ENCODE measurements at regions not wholly inside any gene's neighbourhood (a gene's known extent, or its start where the extent isn't known, plus 50 kb on each side); places are given as distances from the start of the nearest gene placed in this dataset.

GRCh38 chr7:85529201-85529600, 342.3 kb upstream of the SEMA3D start:
- no peaks in the 10 kb centered on the region for H3K9me3 ChIP-seq (replicated peaks in 1 of 2; ENCODE audit: control insufficient read depth in 1 of 2, insufficient read depth in 1 of 2, low read length in 2 of 2)
- no peak overlapping the region for H2AFZ ChIP-seq (ENCODE audit: insufficient read depth, low read depth, low read length, poor library complexity, severe bottlenecking)
- no peak overlapping the region for H3K4me3 ChIP-seq (replicated peaks in 1 of 3; ENCODE audit: low read depth in 2 of 3, low read length in 3 of 3)
- Mint-ChIP-seq H3K27me3 (ENCODE audit: low read depth in 3 of 3) (no peaks in the 10 kb centered on the region), H3K4me1 (no peaks in the 10 kb centered on the region), H3K36me3 (no peaks in the 10 kb centered on the region), H3K27ac (no peak overlapping the region), H3K9me3 (no peaks in the 10 kb centered on the region), H3K4me3 (no peak overlapping the region)
- no peak overlapping the region for H3K27ac ChIP-seq (ENCODE audit: low read depth in 1 of 2, low read length in 2 of 2)
- no peak for DNase-seq
- no peak overlapping the region for H3K4me2 ChIP-seq (replicated peaks; ENCODE audit: extremely low read depth, low read length, poor library complexity, severe bottlenecking)
- no peak overlapping the region for H3K9ac ChIP-seq (ENCODE audit: insufficient read depth, low read length, poor library complexity, severe bottlenecking)
- TF ChIP-seq, protein P1, sequence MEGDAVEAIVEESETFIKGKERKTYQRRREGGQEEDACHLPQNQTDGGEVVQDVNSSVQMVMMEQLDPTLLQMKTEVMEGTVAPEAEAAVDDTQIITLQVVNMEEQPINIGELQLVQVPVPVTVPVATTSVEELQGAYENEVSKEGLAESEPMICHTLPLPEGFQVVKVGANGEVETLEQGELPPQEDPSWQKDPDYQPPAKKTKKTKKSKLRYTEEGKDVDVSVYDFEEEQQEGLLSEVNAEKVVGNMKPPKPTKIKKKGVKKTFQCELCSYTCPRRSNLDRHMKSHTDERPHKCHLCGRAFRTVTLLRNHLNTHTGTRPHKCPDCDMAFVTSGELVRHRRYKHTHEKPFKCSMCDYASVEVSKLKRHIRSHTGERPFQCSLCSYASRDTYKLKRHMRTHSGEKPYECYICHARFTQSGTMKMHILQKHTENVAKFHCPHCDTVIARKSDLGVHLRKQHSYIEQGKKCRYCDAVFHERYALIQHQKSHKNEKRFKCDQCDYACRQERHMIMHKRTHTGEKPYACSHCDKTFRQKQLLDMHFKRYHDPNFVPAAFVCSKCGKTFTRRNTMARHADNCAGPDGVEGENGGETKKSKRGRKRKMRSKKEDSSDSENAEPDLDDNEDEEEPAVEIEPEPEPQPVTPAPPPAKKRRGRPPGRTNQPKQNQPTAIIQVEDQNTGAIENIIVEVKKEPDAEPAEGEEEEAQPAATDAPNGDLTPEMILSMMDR (IDR thresholded peaks at IDR 0.05) = no peak
- no peaks in the 10 kb centered on the region for H3K4me1 ChIP-seq (ENCODE audit: control insufficient read depth in 1 of 2, insufficient read depth in 2 of 2, low read length in 2 of 2)
- WGBS (ENCODE audit: insufficient coverage) = no CpG with 5 or more reads among the region's 3 CpGs
- intact Hi-C loops (cut with micrococcal nuclease) = no loop called here
- no peaks in the 10 kb centered on the region for H3K27me3 ChIP-seq (ENCODE audit: control insufficient read depth in 2 of 2, insufficient read depth in 2 of 2, low read length in 2 of 2)
- H3K36me3 ChIP-seq (replicated peaks in 1 of 2; ENCODE audit: control insufficient read depth in 1 of 2, insufficient read depth in 2 of 2, low read length in 2 of 2) = no peaks in the 10 kb centered on the region
- no peaks in the 10 kb centered on the region for H3K79me2 ChIP-seq (ENCODE audit: insufficient read depth, low read length)
- H4K20me1 ChIP-seq (ENCODE audit: insufficient read depth, low read length) = no peaks in the 10 kb centered on the region

DNA sequence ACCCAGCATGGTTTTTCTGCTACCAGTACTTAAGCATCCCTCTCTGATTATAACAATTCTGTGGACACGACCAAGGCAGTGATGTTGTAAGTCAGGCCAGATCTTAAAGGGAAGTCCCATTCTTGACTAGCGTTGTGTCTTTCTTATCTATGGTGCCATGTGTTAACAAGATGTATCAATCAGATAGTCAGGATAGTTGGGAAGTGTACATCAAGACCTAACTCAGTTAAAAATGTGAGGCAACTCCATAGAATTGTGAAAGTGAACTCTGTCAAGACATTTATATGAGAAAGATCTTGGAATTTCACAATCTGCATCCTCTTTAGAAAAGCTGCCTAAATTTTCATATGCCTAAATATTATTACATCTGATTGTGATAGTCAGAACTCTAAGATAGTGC, 341.7 kb upstream of the SEMA3D start:
- Mint-ChIP-seq H3K4me1 (no peaks in the 10 kb centered on the region), H3K4me3 (no peak overlapping the region), H3K36me3 (no peaks in the 10 kb centered on the region), H3K9me3 (no peaks in the 10 kb centered on the region), H3K27ac (no peak overlapping the region), H3K27me3 (ENCODE audit: low read depth in 3 of 3) (no peaks in the 10 kb centered on the region)
- no peaks in the 10 kb centered on the region for H3K27me3 ChIP-seq (ENCODE audit: control insufficient read depth in 2 of 2, insufficient read depth in 2 of 2, low read length in 2 of 2)
- intact Hi-C loops (cut with micrococcal nuclease) = no loop called here
- DNase-seq = no peak
- no peaks in the 10 kb centered on the region for H3K9me3 ChIP-seq (replicated peaks in 1 of 2; ENCODE audit: control insufficient read depth in 1 of 2, insufficient read depth in 1 of 2, low read length in 2 of 2)
- no peak overlapping the region for H2AFZ ChIP-seq (ENCODE audit: insufficient read depth, low read depth, low read length, poor library complexity, severe bottlenecking)
- no peak overlapping the region for H3K27ac ChIP-seq (ENCODE audit: low read depth in 1 of 2, low read length in 2 of 2)
- H3K4me1 ChIP-seq (ENCODE audit: control insufficient read depth in 1 of 2, insufficient read depth in 2 of 2, low read length in 2 of 2) = no peaks in the 10 kb centered on the region
- no peaks in the 10 kb centered on the region for H4K20me1 ChIP-seq (ENCODE audit: insufficient read depth, low read length)
- no peaks in the 10 kb centered on the region for H3K36me3 ChIP-seq (replicated peaks in 1 of 2; ENCODE audit: control insufficient read depth in 1 of 2, insufficient read depth in 2 of 2, low read length in 2 of 2)
- H3K79me2 ChIP-seq (ENCODE audit: insufficient read depth, low read length) = no peaks in the 10 kb centered on the region
- WGBS (ENCODE audit: insufficient coverage) = 57% methylated on average over 1 of the region's 2 CpGs
- no peak overlapping the region for H3K4me3 ChIP-seq (replicated peaks in 1 of 3; ENCODE audit: low read depth in 2 of 3, low read length in 3 of 3)
- no peak overlapping the region for H3K4me2 ChIP-seq (replicated peaks; ENCODE audit: extremely low read depth, low read length, poor library complexity, severe bottlenecking)
- H3K9ac ChIP-seq (ENCODE audit: insufficient read depth, low read length, poor library complexity, severe bottlenecking) = no peak overlapping the region
- TF ChIP-seq, protein P1 (IDR thresholded peaks at IDR 0.05) = no peak
